GM21515 (cell line): ENCODE measurements at regions not wholly inside any gene's neighbourhood (a gene's known extent, or its start where the extent isn't known, plus 50 kb on each side); places are given as distances from the start of the nearest gene placed in this dataset.

ENCODE experiments used
- ATAC-seq: cut with Tn5 transposase; IDR thresholded peaks from one replicate; pipeline ENCODE4 v1.9.1; 2021; ENCODE audit not compliant: unreplicated experiment

DNA sequence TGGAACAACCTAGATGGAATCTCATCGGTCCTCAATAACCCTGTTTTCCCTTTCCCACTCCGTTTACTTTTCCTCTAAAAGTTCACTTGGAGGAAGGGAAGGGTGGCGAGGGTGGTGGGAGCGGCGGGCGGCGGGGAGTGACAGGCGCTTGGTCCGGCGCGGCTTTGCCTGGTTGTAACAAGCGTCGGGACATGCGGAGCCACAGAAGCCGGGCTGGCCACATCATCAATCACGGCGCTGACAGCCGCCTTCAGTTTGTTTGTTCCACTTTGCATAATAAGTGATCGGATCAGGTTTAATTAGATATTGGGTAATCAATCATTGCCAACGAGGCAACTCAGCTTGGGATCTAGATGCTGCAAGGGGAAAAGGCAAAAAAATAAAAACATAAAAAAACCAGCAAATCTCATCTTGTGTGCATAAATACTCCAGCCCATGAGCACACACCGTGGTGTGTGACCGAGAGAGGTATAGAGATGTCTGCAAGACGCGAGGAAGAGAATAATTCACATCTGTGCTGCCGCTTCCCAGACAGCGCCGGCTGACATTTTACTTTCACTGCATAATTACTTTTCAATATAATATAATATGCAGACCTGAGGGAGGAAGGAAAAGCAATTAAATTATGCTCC lies 396.2 kb upstream of the IRX4 start:
- no peak for ATAC-seq

DNA sequence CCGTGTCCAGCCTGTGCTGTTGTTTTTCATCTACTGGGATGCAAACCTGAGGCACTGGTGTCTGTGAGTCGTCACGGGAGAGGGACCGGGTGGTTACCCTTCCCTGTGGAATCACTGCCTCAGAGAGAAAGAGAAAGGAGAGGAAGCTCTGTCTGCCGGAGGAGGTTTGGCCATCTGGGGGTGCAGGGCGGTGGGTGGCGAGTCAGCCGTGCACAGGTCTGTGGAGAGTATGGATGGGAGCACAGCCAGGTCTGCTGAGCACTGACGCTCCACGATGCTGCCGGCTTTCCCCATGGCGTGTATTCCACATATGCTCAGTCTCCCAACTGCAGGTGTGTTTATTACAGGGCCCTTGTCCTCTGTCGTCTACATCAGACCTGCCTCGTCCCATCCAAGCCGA lies 395.2 kb upstream of the IRX4 start:
- ATAC-seq: no peak

DNA sequence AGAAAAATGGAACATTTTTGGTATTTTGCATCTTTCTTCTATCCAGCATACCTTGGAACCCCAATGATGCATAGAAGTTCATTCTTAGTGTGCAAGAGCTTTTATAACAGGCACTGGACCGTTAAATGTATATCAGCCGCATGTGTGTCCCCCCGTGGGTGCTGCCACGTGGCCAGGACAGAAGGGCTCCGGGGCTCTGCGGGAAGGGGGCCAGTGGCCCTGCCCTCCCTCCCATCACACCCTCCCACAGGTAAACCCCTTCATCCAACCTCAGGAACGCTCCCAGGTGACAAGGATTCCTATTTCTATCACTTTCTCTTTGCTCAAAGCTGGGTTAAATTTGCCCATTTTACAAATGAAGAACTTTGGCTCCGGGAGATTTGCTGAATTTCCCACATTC lies 393.4 kb upstream of the IRX4 start:
- ATAC-seq: no peak

DNA sequence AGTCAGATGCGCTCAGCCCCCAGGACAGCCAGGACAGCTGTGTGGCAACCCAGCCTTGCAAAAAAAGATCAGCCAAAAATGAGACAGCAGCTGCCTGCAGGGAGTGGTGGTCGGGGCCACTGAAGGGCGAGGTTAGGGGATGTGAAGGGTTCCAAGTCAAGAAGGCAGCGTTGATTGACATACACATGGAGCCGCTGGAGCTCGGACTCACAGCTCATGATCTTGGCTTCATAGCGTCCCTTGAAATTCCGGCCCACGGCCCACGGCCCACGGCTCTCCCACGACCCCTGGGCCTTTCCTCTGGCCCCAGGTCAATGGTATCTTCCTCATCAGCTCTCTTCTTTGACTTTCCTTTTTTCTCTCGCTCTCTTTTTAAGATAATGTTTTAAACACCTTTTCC lies 390.0 kb upstream of the IRX4 start:
- ATAC-seq: no peak

DNA sequence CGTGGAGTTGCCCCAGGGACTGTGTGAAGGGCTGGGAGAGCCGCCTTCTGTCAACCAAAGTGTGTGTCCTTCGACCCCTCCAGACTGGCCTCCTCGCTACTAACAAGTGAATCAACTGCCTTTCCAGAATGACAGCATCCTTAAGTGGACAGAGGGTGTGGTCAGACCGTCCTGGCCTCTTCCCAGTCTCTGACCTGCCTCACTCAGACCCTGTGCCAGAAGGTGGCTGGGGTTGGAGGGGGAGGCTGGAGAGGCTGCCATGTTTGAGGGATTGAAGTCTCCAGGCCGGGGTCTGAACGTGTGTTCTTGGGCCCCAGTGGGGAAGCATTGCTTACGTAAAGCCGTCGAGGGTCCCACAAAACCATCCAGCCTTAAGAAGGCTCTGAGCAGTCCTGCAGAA lies 389.3 kb upstream of the IRX4 start:
- ATAC-seq: no peak

DNA sequence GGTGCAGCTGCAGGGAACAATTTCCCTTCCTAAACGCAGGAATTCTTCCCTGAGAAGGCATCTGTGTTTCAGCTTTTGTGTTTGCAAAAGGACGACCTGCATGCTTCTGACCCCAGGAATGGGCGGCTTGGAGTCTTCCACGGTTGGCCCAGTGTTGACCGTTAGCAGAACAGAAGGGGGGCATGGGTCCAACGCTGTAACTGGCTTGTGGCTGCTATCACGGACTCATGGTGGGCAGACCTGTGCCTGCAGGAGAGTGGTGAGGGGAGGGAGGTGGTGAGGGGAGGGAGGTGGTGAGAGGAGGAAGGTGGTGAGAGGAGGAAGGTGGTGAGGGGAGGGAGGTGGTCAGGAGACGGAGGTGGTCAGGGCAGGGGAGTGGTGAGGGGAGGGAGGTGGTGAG lies 388.6 kb upstream of the IRX4 start:
- ATAC-seq: no peak

DNA sequence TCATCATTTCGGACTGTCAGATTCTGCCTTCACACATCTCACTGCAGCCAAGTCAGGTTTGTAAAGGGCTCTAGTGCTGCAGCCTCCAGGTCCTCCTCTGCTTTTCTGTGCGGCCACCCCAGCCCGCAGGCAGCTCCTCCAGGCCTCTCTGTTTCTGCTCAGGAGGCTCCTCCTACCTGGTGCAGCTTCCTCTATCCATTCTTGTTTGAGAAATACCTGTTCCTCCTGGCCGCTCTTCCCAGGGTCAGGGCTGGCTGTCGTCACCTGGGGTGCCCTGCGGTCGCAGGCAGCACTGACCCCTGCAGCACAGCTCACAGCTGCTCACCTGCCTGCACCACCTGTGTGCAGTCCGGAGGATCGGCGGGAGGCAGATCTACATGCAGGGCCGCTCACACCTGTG lies 387.7 kb upstream of the IRX4 start:
- ATAC-seq: no peak

DNA sequence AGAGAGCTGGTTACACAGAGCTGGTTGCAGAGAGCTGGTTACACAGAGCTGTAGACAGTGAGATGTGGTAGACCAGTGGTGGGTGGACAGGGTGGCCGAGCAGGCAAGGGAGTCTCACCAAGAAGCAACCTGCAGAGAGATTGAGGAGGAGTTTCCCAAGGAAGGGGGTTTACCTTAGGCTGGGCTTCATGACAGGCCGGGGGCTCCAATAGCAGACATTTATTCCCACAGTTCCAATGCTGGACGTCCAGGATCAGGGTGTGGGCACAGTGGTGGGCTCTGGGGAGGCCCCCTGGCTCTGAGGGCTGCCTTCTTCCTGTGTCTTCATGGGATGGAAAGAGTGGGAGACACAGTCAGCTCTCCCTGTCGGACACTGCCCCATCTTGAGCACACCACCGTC lies 386.9 kb upstream of the IRX4 start:
- ATAC-seq: no peak

DNA sequence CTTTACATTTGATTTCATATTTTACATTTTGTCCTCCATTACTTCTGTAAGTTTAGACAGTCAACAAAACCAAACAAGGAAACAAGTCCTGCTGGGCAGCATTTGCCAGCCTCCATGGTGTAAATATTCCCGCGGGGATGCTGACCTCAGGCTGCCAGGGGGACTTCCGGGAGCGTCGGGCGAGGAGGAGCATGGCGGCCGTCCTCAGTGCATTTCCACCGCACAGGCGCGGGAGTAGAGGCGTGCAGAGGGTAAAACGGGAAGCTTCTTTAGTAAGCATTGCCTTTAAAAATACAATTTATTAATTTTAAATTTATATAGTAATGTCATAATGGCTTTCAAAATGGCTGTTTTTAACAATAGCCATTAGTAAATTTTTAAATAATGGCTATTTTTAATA lies 385.3 kb upstream of the IRX4 start:
- no peak for ATAC-seq

DNA sequence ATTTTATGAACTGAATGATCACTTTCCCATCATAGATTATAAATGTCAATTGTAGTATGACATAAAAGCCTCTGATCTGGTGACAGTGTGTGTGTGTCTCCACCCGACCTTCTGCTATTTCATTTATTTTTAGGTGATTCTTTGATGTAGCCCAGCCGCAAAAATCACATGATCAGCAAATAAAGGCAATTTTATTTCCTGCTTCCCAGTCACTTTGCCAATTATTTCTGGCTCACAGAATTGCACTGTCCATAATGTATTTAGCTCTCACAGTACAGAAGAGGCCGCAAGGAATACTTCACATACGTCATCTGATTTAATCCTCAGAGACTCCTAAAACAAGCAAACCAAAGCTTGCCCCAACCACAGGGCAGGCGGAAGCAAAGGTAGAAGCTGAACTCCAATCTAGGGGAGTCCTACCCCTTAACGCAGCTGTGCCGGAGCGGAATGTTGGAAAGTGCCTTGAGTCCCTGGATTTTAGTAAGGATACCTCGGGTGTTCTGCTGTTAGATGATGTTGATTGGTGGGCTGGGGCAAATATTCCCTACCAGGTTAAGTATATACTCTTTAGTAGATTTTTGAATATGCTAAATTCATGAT lies 384.0 kb upstream of the IRX4 start:
- ATAC-seq: no peak

DNA sequence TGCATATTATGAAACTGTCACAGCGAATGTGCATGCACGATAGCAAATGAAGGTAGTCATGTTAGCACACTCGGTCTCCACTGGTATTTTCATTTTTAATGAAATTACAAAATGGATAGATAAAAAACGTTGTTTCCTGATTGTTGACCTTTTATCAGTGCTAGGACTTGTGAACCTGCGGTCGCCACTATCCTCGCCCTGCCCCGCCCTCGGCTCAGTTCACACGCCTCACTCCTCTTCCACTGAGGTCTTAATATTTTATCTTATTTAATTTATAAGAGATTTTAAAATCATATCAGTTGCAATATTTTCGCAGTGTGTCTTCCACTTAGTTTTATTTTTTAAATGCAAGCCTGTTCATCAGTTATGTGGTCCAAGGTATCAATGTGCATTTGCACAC lies 382.6 kb upstream of the IRX4 start:
- ATAC-seq: no peak

DNA sequence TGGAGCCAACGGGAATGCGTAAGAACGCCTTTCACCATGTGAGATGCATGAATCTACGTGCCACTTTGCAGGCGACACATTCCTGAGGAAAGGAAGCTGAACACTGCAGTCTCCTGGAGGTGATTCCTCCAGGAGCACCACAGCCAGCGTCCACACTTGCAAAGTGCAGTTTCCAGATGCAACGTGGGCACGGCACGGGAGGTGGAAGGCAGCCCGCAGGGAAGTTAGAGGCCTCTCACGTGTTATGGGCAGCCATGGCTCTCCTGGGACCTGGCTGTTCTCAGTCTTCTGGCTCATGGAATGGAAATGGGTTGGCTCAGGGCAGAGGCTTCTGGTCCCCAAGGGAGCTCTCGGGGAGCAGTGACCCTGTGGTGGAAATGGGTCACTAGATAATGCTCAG lies 381.0 kb upstream of the IRX4 start:
- ATAC-seq: no peak

DNA sequence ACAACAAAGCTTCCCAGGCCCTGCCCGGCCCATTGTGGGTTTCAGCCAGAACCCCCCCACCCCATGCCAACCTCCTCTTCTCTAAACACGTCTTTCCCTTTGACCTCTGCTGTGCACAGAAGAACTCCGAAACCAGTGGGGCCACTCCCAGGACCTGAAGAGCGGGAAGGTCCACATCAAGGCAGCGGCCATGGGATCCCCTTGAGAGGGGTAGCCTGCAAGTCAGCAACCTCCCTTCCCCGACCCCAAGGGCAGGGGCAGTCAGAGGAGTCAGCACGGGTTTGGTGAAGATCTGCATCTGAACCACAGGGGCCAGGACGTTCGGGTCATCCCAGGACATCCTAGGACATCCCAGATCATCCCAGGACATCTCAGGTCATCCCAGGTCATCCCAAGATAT lies 379.9 kb upstream of the IRX4 start:
- no peak for ATAC-seq

DNA sequence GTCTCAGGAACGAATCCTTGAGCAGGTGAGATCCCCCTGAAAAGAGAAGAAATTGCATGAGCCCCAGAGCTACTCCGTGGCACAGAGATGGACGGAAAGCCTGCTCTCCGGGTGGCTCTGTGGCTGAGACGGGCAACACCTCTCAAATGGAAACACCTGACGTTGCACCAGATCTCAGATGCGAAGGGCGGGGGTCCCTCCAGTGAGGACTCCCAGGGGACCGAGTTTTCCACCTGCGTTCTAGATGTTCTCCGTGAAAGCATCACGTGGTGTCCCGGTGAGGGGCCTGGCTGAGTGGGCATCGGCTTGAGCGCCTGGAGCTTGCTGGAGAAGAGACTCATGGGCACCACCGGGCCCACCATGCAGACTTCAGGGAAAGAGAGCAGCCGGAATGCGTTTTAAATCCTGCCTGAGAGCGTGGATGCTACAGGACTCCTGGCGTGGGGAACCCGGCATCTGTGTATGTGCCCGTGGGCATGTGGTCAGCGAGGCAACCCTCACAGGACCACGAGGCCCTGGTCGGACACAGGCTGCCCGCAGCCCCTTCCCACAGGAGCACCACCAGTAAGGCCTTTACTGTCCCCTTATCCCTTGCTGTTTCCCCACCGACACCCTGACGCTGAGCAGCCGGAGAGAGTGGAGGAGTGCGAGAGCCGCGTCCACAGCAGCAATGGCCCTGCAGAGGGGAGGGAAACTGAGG lies 378.4 kb upstream of the IRX4 start:
- no peak for ATAC-seq

DNA sequence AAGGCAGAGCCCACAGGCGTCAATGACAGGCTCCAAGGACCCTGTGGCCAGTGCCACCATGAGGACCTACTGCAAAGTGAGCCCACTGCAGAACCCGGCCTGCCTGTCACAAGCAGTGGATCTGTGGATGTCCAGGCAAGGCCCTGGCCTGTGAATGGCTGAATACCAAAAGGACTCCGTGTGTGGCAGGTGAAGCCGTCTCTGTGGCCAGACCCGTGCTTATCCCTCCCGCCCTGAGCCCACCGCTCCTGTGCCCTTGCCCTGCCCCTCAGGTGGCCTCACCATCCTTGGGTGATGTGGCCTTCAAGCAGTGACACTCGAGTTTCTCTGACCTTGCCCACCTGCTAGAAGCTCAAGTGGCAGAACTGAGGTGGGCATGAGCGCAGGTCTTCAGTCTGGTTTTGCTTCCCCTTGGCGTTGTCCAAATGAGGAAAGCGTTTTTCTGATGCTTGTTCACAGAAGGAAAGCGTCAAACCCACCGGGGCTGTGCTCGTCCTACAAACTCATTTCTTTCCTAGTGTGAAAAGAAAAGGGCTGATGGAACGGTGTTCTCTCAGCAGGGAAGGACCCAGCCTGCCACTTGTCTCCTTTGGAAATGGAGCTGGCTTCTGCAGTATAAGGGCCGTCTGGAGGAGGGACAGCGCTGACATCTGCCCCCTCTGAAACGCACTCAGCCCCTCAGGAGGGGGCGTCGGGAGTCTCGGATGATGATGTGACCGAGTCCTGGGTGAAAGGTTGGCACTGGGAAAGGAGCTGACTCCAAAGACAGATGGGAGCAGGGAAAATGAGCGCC lies 377.7 kb upstream of the IRX4 start:
- ATAC-seq: no peak

DNA sequence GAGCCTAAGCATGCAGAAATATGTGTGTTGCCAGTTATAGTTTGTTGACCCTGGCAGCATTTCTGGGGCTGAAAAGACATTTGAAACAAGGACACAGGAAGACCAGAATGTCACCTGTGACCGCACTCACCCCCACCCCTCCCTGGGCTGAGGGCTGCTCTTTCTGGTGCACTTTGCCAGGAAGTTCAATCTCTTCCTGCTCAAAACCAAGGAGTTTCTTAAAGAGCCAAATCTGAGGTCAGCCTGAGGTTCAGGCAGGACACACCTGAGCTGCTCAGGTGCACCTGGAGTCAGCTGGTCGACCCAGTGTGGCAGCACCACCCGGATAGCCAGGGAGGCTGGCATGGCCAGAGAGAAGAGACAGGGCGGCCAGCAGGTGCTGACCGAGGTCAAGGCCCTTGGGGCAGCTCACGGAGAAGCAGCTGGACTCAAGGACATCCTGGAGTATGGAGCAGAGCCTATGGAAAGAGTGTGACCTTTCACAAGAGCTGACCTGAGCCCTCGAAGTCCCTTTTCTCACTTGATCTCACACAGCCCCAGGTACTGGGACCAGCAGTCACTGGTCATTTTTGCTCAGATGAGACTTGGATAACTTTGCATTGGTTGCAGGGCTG lies 376.9 kb upstream of the IRX4 start:
- ATAC-seq: no peak

DNA sequence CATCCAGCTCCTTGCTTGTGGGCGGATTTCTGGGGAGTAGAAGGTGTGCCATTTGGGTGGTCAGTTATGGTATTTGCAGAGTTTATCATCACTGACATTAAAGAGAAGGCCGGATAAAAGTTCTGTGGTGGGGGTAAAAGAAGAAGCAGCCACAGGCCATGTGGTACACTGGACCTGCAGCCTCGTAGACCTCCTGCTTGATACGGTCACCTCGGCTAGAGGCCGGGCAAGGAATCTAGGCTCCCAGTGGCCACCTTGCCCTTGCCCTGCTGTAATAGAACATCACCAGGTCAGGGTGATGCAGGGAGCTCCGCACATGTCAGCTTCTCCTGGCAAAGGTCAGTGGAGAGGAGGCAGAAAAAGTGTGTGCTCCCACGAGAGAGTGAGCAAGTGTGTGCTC lies 376.1 kb upstream of the IRX4 start:
- ATAC-seq: no peak

DNA sequence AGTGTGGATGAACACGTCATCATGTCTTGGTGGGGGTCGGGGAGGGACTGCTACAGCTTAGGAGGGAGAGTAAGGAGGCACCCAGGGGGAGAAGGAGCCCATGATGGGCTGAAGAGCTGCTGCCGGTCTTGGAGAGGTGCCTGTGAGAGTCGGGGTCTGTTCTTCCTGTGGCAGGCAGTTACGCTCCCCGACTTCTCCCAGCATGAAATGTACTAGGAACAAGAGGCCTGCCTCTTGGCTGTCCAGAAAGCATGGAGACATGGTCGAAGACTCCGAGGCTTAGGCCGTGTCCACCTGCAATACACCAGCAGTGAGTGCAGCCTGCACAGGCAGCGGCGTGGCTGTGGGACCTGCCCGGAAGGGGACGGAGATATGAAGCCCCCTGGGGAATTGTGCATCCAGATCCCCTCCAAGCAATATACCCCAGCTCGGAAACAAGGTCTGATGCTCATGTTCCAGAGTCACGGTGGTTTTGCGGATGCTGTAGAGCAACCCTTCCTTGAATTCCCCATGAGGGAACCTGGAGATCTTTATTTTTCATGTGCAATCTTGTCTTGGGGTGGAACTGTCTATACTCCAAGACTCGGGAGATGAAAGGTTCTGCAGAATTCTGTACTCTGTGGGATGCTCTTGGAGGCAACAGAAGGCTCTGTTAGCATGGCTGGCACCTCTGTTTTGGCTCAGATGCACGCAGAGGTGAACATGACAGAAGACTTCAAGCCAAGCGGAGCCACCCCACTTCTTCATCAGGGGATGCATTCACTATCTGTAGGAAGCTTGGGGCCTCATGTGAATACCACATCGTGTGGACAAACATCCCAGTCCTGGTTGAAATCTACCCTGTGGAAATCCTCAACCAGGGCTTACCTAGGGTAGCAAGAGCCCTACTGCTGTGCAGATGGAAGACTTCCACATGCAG lies 374.9 kb upstream of the IRX4 start:
- no peak for ATAC-seq

DNA sequence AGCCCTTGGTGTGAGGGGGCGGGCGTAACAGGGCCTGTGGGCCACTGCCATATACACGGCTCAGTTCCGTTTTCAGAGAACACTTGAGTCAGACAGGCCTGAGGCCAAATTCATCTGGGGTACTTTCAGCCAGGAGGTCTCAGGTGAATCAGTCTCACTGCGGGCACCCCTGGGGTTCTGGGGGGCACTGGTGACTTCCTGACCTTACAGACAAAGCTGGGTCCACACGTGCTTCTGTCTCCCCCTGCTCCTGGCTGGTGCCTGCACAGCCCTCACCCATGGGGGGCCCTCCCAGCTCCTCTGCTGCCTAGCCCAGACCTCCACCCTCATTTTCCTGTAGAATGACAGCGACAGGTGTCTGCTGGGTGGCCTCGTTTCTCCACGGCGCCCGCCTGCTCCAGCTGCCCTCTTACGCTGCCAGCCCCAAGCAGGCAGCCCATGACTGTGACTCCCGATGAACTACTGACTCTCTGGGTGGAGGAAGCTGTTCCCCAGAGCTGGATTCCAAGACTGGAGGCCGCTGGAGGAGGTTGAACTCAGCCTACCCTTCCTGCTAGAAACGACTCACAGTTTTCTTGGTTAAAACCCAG lies 374.1 kb upstream of the IRX4 start:
- no peak for ATAC-seq
